ENCODE measurements at regions not wholly inside any gene's neighbourhood (a gene's known extent, or its start where the extent isn't known, plus 50 kb on each side); places are given as distances from the start of the nearest gene placed in this dataset.

DNA sequence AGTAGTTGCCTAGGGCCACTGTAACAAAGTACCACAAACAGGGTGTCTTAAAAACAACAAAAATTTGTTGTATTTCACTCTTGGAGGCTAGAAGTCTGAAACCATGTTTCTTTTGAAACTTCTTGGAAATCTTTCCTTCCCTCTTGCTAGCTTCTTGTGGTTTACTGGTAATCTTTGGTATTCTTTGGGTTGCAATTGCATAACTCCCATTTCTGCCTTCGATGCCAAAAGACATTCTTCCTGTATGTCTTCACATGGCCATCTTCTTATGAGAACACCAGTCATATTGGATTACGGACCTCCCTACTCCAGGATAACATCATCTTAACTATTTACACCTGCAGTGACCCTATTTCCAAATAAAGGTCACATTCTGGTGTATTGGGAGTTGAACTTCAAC is 357.4 kb downstream of the PPP1R3A start:
- DNase-seq: no peak
- H3K36me3 ChIP-seq: no peaks in the 10 kb centered on the region
- no peaks in the 10 kb centered on the region for H3K27me3 ChIP-seq
- no peaks in the 10 kb centered on the region for H3K4me1 ChIP-seq
- no peak for ATAC-seq
- no peak overlapping the region for H3K27ac ChIP-seq
- TF ChIP-seq, protein P1, sequence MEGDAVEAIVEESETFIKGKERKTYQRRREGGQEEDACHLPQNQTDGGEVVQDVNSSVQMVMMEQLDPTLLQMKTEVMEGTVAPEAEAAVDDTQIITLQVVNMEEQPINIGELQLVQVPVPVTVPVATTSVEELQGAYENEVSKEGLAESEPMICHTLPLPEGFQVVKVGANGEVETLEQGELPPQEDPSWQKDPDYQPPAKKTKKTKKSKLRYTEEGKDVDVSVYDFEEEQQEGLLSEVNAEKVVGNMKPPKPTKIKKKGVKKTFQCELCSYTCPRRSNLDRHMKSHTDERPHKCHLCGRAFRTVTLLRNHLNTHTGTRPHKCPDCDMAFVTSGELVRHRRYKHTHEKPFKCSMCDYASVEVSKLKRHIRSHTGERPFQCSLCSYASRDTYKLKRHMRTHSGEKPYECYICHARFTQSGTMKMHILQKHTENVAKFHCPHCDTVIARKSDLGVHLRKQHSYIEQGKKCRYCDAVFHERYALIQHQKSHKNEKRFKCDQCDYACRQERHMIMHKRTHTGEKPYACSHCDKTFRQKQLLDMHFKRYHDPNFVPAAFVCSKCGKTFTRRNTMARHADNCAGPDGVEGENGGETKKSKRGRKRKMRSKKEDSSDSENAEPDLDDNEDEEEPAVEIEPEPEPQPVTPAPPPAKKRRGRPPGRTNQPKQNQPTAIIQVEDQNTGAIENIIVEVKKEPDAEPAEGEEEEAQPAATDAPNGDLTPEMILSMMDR (IDR thresholded peaks at IDR 0.05): no peak
- no peaks in the 10 kb centered on the region for H3K9me3 ChIP-seq
- no peak overlapping the region for H3K4me3 ChIP-seq
- intact Hi-C loops (cut with DNase I): no loop called here

DNA sequence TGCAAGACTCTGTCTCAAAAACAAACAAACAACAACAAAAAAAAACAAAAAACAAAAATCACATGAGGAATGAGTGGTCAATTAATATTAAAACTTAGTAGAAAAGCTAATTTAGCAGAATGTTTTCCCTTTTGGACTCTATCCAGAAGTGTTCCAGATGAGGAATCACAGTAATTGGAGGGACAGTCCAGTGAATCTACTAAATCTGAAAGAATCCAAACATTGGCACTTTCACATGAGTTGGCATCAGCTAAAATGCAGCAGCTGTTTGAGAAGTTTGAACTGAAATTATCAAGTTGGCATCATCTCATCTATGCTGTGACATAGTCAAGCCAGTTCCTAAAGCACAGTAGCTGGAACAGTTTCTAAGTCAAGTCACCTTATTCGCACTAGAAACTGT is 367.8 kb downstream of the PPP1R3A start:
- no peaks in the 10 kb centered on the region for H3K36me3 ChIP-seq
- H3K9me3 ChIP-seq: no peaks in the 10 kb centered on the region
- ATAC-seq (no peak), DNase-seq (no peak)
- H3K27me3 ChIP-seq: no peaks in the 10 kb centered on the region
- intact Hi-C loops (cut with DNase I): no loop called here
- no peak overlapping the region for H3K4me3 ChIP-seq
- H3K4me1 ChIP-seq: no peaks in the 10 kb centered on the region
- TF ChIP-seq, protein P1 (IDR thresholded peaks at IDR 0.05): no peak
- no peak overlapping the region for H3K27ac ChIP-seq

GRCh38 chr7:113548561-113548960 is 370.2 kb downstream of the PPP1R3A start:
- ATAC-seq (no peak), DNase-seq (no peak)
- H3K4me3 ChIP-seq: no peak overlapping the region
- intact Hi-C loops (cut with DNase I): no loop called here
- H3K4me1 ChIP-seq: no peaks in the 10 kb centered on the region
- no peaks in the 10 kb centered on the region for H3K36me3 ChIP-seq
- TF ChIP-seq, protein P1 (IDR thresholded peaks at IDR 0.05): no peak
- no peaks in the 10 kb centered on the region for H3K9me3 ChIP-seq
- no peaks in the 10 kb centered on the region for H3K27me3 ChIP-seq
- H3K27ac ChIP-seq: no peak overlapping the region

DNA sequence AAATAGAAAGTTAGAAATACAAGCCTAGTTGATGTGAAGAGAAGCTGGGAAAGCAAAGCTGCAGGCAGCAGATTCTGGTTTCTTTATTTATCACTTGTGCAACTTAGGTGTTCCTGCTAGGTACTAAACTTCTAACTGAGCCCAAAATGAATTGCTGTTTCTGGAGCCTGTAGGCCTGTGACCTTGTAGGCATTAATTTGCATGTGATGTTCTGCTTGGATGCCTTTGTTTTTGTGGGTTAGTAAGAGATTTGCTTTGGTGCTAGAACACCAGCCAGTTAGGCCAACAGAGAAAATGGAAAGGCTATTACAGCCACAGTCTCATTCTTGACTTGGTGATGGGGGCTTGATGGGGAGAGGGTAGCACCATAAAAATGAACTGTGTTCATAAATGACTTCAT is 370.7 kb downstream of the PPP1R3A start:
- H3K4me1 ChIP-seq: no peaks in the 10 kb centered on the region
- H3K36me3 ChIP-seq: no peaks in the 10 kb centered on the region
- no peak overlapping the region for H3K27ac ChIP-seq
- H3K9me3 ChIP-seq: no peaks in the 10 kb centered on the region
- TF ChIP-seq, protein P1 (IDR thresholded peaks at IDR 0.05): no peak
- H3K27me3 ChIP-seq: no peaks in the 10 kb centered on the region
- ATAC-seq: no peak
- DNase-seq: no peak
- intact Hi-C loops (cut with DNase I): no loop called here
- no peak overlapping the region for H3K4me3 ChIP-seq

- ATAC-seq (no peak), DNase-seq (no peak)
- no peaks in the 10 kb centered on the region for H3K27me3 ChIP-seq
- H3K27ac ChIP-seq: no peak overlapping the region
- H3K9me3 ChIP-seq: no peaks in the 10 kb centered on the region
- no peak overlapping the region for H3K4me3 ChIP-seq
- intact Hi-C loops (cut with DNase I): no loop called here
- H3K36me3 ChIP-seq: no peaks in the 10 kb centered on the region
- TF ChIP-seq, protein P1 (IDR thresholded peaks at IDR 0.05): no peak
- no peaks in the 10 kb centered on the region for H3K4me1 ChIP-seq
These were observed 397.3 kb downstream of the PPP1R3A start for GRCh38 chr7:113521468-113521867.

GRCh38 chr7:113519472-113519871 is 399.3 kb downstream of the PPP1R3A start:
- TF ChIP-seq, protein P1 (IDR thresholded peaks at IDR 0.05): no peak
- DNase-seq: no peak
- intact Hi-C loops (cut with DNase I): no loop called here
- no peak for ATAC-seq
- Histone ChIP-seq H3K4me1 (no peaks in the 10 kb centered on the region), H3K4me3 (no peak overlapping the region), H3K9me3 (no peaks in the 10 kb centered on the region), H3K36me3 (no peaks in the 10 kb centered on the region), H3K27ac (no peak overlapping the region), H3K27me3 (no peaks in the 10 kb centered on the region)

All from upper lobe of right lung (tissue), 1 donor.